NCI-H82 treated with DMSO at 0.1 percent for 48 hours (cell line): ENCODE measurements at regions not wholly inside any gene's neighbourhood (a gene's known extent, or its start where the extent isn't known, plus 50 kb on each side); places are given as distances from the start of the nearest gene placed in this dataset.
"Not testable (repeated sequence)": the region's sequence is repeated elsewhere in the genome, so short reads cannot be mapped to it uniquely, and the experiment has no call there.

Source experiments
- DNase-seq: peaks from one replicate; lab custom pipeline; 2025; ENCODE audit not compliant: unreplicated experiment; lab: John Stamatoyannopoulos, UW

DNA sequence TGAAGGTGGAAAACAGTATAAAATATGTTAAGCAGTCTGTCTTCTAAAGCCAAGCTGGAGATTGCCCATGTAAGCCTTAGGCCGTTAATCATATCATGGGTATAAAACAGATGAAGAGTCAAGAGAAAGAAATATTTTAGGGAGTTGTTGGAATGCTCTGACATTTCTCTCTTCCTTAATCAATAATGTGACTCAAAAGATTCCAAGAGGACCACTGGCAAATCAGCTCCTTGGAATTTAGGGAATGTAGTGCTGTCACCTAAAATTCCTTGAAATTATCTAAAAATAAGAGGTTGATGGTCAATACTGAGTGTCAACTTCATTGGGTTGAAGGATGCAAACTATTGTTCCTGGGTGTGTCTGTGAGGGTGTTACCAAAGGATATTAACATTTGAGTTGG lies 525.9 kb downstream of the KCNA4 start:
- no peak for DNase-seq

- no peak for DNase-seq
These were observed 530.5 kb downstream of the KCNA4 start for GRCh38 chr11:29486301-29486700.

- no peak for DNase-seq
These were observed 531.2 kb downstream of the KCNA4 start for GRCh38 chr11:29485641-29486040.

GRCh38 chr11:29484548-29484947 lies 532.3 kb downstream of the KCNA4 start:
- DNase-seq = no peak

DNA sequence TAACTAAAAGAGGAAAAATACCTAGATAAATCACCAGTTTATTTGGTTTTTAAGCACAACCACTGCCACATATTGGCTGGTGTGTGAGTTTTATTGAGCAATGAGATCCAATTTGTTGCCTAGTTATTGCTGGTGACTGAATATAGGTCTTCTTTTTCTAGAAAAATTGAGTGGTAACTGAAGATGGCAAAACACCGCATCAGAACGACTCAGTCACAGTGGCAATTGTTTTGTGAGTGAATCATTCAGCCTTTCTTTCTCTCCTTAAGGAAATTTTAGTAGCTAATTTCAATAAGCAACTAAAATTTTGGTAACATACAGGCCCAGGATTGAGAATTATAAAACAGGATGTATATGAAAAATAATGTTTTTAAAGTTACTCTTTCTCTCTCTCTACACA lies 533.0 kb downstream of the KCNA4 start:
- no peak for DNase-seq

DNA sequence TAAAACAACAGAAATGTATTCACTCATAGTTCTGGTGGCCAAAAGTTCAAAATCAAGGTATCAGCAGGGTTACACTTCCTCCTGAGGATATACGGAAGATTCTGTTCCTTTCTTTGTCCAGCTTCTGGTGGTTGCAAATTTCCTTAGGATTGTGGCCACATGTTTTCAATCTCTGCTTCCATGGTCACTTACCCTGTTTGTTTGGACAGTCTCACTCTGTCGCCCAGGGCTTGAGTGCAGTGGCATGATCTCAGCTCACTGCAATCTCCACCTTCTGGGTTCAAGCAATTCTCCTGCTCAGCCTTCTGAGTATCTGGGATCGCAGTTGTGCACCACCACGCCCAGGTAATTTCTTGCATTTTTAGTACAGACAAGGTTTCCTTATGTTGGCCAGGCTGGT lies 534.3 kb downstream of the KCNA4 start:
- DNase-seq = no peak

- no peak for DNase-seq
These were observed 535.1 kb downstream of the KCNA4 start for GRCh38 chr11:29481738-29482137.

DNA sequence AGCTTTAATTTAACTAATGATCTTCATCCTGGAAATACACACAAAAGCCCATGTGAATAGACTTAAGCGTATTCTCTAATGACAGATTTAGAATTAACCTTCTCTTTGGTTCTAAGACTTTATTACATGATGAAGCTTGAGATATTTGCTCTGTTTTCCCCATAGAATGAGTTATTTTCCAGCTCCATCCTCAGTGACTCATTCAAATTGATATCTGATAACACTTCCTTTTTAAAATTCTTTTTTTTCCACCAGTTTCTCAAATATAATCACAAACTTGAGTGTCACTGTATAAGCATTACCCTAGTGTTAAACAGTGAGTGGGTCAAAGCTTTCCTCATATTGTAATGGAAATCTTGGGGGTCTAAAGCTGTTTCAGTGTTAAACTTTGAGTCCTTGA lies 535.8 kb downstream of the KCNA4 start:
- no peak for DNase-seq

DNA sequence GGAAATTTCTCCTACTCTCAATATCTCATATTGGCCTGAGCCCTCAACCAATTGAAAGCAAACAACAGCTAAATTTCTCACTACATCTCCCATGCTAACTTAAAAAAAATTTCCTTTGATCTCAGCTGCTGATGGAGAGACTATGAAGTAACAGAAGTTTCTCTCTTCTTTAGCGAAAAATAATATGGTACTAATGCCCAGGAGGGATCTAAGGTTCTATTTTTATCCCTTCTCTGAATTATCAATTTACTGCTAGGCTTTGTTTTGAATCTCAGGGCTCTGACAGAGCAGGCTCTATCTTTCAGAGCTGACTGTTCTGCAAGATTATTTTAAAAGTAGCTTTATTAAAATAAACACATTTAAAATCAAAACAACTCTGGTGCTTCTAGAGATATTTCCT lies 558.6 kb downstream of the KCNA4 start:
- no peak for DNase-seq

GRCh38 chr11:29452146-29452545 lies 564.7 kb downstream of the KCNA4 start:
- DNase-seq = peak; percentile 30

DNA sequence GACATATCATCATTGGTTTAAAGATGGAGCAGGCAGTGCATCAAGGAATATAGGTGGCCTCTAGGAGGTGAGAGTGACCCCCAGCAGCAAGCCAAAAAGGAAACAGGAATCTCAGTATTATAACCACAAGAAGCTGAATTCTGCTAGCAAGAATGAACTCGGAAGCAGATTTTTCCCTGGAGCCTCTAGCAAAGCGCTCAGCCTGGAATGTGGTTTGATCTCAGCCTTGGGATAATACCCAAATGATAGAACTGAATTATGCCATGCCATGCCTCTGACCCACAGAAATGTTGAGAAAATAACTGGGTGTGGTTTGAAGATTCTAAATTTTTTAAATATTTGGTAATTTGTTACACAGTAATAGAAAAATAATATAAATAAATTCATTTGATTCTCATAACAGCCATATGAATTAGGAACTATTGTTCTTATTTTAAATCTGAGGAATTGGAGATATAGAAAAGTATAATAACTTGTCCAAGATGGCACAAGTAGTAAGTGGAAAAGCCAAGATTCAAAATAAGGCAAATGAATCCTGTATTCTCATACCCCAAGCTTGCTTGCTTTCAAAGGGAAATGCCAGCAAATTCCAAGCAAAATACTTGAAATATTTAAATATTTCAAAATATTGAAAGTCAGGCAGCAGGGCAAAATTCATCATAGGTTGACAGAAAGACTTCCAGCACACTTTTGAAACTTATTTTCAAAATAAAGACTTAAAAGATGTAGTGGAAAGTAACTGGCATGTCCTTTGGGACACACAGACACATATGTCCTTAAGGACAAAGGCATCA lies 567.4 kb downstream of the KCNA4 start:
- no peak for DNase-seq

DNA sequence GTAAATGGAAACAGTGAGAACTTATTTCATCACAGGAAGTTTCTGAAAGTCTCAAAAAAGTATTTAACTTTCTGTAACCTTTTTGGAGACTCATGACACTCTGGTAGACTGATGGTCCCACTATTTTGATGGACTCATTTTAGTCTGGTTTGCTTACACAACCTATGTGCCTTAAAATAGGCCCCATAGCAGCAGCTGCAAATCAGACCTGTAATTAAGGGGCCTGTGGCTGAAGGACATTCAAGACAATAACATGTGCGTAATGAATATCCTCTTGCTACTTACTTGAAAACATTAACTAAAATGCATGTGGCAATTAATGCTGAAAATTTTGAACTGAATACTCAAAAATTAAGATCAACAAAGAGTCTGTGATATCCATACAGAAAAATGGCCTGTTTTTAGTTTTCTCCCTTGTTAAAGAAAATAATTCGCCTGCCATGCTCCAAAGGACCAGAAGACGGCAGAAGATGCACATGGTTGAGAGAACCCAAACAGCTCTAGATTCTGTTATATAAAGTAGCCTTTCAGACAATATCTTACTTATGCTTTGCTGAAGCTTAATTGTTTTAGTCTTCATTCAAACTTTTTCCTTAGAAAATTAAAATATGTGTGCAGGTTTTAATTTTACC lies 568.5 kb downstream of the KCNA4 start:
- no peak for DNase-seq

DNA sequence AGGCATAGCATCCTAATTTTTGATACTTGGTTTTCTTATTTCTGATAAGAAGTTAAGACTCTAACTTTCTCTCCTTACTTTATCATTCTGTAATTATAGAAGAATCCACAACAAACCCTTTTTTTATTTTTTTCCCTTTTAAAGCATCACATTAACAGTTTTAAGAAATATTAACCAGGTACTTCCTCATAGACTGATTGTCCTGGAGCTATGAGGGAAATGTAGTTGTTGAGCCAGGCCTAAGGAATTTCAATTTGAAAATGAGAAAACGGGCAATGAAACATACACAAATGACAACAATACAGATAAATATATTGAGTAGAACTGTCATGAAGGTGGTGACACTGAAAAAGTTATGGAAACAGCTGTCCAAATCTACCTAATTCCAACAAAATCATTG lies 569.0 kb downstream of the KCNA4 start:
- no peak for DNase-seq

DNA sequence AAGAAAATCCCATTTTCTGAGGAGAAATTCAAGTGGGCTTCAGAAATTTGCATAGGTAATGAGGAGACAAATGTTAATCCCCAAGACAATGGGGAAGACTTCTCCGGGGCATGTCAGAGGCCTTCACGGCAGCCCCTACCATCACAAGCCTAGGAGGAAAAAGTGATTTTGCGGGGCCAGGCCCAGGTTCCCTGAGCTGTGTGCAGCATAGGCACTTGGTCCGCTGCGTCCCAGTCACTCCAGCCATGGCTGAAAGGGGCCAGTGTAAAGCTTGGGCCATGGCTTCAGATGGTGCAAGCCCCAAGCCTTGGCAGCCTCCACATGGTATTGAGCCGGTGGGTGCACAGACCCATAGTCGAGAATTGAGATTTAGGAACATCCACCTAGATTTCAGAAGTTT lies 570.7 kb downstream of the KCNA4 start:
- no peak for DNase-seq

GRCh38 chr11:29445191-29445590 lies 571.6 kb downstream of the KCNA4 start:
- not testable (repeated sequence) for DNase-seq

DNA sequence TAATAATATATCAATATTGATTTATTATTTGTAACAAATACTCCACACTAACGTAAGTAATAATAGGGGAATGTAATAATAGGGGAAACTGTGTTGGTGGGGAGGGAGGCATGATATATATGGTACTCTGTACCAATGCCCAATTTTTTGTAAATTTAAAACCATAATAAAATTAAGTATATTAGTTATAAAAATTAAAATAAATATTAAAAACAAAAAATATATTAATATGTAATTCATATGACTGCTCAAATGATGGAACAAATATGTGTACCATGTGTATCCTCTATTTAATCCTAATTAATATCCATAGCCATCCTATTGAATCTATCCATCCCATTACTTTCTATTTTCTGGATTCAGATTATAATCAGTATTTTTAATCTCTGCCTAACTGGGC lies 578.0 kb downstream of the KCNA4 start:
- DNase-seq = no peak

DNA sequence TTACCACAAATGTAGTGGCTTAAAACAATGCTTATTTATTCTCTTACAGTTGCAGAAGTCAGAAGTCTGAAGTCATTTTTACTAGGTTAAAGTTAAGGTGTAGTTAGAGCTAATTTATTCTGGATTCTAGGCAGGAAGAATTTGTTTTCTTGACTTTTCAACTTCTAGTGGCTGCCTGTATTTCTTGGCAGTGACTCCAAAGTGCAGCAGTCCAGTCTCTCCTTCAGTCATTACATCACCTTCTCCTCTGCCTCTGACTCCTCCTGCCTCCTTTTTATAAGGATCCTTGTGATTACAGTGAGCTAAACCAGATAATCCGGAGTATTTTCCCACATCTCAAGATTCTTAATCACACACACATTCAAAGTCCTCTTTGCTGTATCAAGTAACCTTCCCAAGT lies 581.4 kb downstream of the KCNA4 start:
- no peak for DNase-seq

DNA sequence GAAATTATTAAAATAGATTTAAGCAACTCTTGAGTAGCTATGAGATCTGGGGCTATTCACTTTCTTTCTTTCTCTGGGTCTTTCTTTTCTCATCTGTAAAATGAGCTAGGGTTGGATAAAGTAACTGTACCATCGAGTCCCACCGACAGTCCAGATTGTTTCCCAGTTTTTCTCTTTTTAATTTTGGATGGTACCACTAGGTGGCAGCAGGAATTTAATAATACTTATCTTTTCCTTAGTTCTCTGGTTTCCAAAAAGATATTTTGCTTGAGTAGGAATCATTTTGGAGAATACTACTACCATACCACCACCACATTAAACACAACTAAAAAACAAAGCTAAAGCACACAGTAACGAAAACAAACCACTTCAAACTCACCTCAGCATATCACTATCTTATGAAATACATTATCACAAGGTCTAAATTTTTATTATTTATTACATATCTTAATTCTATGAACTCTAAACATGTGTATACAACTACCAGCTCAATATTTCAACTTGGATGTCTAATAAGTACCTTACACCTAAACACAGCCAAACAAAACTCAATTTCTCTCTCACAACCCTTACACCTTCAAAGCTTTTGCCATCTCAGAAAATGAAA lies 584.0 kb downstream of the KCNA4 start:
- DNase-seq = no peak

- DNase-seq = no peak
These were observed 611.5 kb downstream of the KCNA4 start for GRCh38 chr11:29405305-29405704.

DNA sequence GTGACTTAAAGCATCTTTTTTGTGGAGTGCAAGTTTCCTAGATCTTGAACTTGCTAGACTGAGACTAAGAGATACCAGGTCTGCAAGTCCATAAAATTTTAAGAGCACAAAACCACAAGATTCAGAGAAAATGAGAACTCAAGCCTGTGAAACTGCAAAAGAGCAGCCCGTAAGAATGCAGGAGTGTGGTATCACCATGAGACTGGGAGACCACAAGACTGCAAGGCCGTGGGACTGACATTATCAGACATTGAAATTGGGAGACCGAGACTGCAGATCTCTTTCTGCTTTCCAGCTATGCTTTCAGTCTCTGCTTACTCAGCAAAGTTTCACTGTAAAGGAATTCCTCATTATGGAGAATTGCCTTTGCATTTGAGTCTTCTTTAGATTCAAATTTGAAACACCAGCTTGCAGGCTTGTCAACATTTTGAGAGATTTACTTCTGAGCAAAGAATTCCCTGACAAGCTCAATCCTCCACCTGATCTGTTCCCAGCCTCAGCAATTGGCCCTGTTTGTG lies 621.2 kb downstream of the KCNA4 start:
- no peak for DNase-seq

DNA sequence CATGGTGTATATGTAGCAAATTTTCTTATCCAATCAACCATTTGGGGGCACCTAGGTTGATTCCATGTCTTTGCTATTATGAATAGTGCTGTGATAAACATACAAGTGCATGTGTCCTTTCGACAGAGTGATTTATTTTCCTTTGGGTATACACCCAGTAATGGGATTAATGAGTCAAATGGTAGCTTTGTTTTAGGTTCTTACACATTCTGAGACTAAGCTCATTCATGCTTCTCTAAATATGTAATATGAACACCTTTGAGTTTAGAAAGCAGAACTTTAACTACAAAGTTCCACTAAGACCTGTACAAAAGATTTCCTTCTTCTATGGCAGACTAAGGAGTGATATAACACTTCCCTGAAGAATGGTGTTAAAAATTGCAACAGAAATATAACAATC lies 627.0 kb downstream of the KCNA4 start:
- no peak for DNase-seq

- DNase-seq = no peak
These were observed 643.1 kb downstream of the KCNA4 start for GRCh38 chr11:29373725-29374124.
